T-cell (primary cell): ENCODE measurements at regions not wholly inside any gene's neighbourhood (a gene's known extent, or its start where the extent isn't known, plus 50 kb on each side); places are given as distances from the start of the nearest gene placed in this dataset.
"Not testable (repeated sequence)": the region's sequence is repeated elsewhere in the genome, so short reads cannot be mapped to it uniquely, and the experiment has no call there.

Source experiments
- ATAC-seq, 4 experiments: fragments of 200-7000 bp in 3 of 4; fragments of 150-1000 bp in 1 of 4; cut with Tn5 transposase; replicated peaks in 1 of 4; 1 replicate in 3 of 4; 2 replicates in 1 of 4; pipeline ENCODE4 v1.10.0; 2021; ENCODE audit warnings: moderate library complexity in 3 of 4, mild to moderate bottlenecking in 2 of 4, moderate number of reproducible peaks in 1 of 4
- CTCF ChIA-PET, 2 donors: fragments of 300-600 bp; sonication (Branson Sonifier 250); formaldehyde crosslinking; loops; one replicate each; lab custom pipeline; 2022; ENCODE audit warnings: antibody characterized with exemption in 2 of 2; lab: Charles Lee
- POLR2A ChIA-PET, 2 donors: fragments of 300-600 bp; sonication (Branson Sonifier 250); formaldehyde crosslinking; loops; one replicate each; lab custom pipeline; 2022; ENCODE audit warnings: antibody characterized with exemption in 2 of 2; lab: Charles Lee
- DNase-seq, 35 experiments: peaks; one replicate each; pipeline versions ENCODE4 v3.0.0 to v3.0.0-alpha.2; 2013 to 2023
- H3K27ac ChIP-seq: one replicate; pipeline ENCODE4 v1.5.1; 2013; ENCODE audit warnings: low read length
- H3K27me3 ChIP-seq, 2 experiments: replicated peaks in 1 of 2; 1 replicate in 1 of 2; 2 replicates in 1 of 2; pipeline versions ENCODE4 v1.6.1 to v1.7.0; 2013; ENCODE audit warnings: low read length in 1 of 2, mixed read lengths in 1 of 2; ENCODE audit not compliant: control insufficient read depth in 2 of 2, insufficient read depth in 2 of 2; ENCODE audit errors: extremely low read depth in 1 of 2
- H3K36me3 ChIP-seq, 2 donors: 1 replicate in 1 of 2; 2 replicates in 1 of 2; pipeline versions ENCODE4 v1.6.1 to v1.7.0; 2013; ENCODE audit warnings: low read length in 1 of 2; ENCODE audit not compliant: control insufficient read depth in 2 of 2, insufficient read depth in 1 of 2; ENCODE audit errors: extremely low read depth in 1 of 2
- H3K4me1 ChIP-seq, 2 experiments: 1 replicate in 1 of 2; 2 replicates in 1 of 2; pipeline versions ENCODE4 v1.6.1 to v1.7.0; 2013; ENCODE audit warnings: low read length in 2 of 2, mixed read lengths in 1 of 2; ENCODE audit not compliant: insufficient read depth in 2 of 2, control insufficient read depth in 1 of 2; ENCODE audit errors: extremely low read depth in 1 of 2
- H3K4me3 ChIP-seq, 2 donors: 1 replicate in 1 of 2; 2 replicates in 1 of 2; pipeline versions ENCODE4 v1.5.1 to v1.7.0; 2013; ENCODE audit warnings: mild to moderate bottlenecking in 2 of 2, low read length in 1 of 2, moderate library complexity in 1 of 2; ENCODE audit not compliant: control insufficient read depth in 1 of 2; ENCODE audit errors: extremely low read depth in 1 of 2
- H3K9me3 ChIP-seq: 2 replicates; pipeline ENCODE4 v1.7.0; 2013
- H3K27ac Mint-ChIP-seq, 2 donors: one replicate each; pipeline ENCODE4 v1.8.0; 2020 to 2021; ENCODE audit warnings: mild to moderate bottlenecking in 2 of 2, mixed read lengths in 2 of 2
- H3K27me3 Mint-ChIP-seq, 2 donors: one replicate each; pipeline ENCODE4 v1.8.0; 2021 to 2022; ENCODE audit warnings: mixed read lengths in 2 of 2
- H3K36me3 Mint-ChIP-seq: one replicate; pipeline ENCODE4 v1.8.0; 2021; ENCODE audit warnings: mixed read lengths
- H3K4me1 Mint-ChIP-seq, 3 donors: one replicate each; pipeline ENCODE4 v1.8.0; 2020 to 2022; ENCODE audit warnings: mixed read lengths in 3 of 3, mild to moderate bottlenecking in 1 of 3
- H3K4me3 Mint-ChIP-seq, 3 donors: one replicate each; pipeline ENCODE4 v1.8.0; 2020 to 2022; ENCODE audit warnings: mild to moderate bottlenecking in 3 of 3, mixed read lengths in 3 of 3, moderate library complexity in 3 of 3
- H3K9me3 Mint-ChIP-seq, 3 donors: one replicate each; pipeline ENCODE4 v1.8.0; 2020 to 2022; ENCODE audit warnings: mixed read lengths in 3 of 3
- WGBS: methylation state at CpG from one replicate; pipeline ENCODE4 v1.1.5; 2013; ENCODE audit warnings: missing lambda C conversion rate; ENCODE audit not compliant: insufficient coverage; 5-methylcytosine and 5-hydroxymethylcytosine counted together

GRCh38 chr3:118540448-118540821 lies 494.2 kb downstream of the IGSF11 start:
- DNase-seq, H3K36me3 Mint-ChIP-seq, H3K27me3 Mint-ChIP-seq, CTCF ChIA-PET, H3K4me3 ChIP-seq, H3K4me1 Mint-ChIP-seq, H3K27ac ChIP-seq, H3K36me3 ChIP-seq, H3K4me1 ChIP-seq, POLR2A ChIA-PET, H3K27me3 ChIP-seq, ATAC-seq, H3K27ac Mint-ChIP-seq, H3K9me3 ChIP-seq, H3K4me3 Mint-ChIP-seq: not testable (repeated sequence)
- WGBS, result no CpG with 5 or more reads among the region's 5 CpGs
- H3K9me3 Mint-ChIP-seq, result peaks cover 3 to 20% (median 4%) of the 10 kb centered on the region in 3 donors

GRCh38 chr3:118540826-118541225 lies 493.8 kb downstream of the IGSF11 start:
- H3K27ac ChIP-seq, result no peak overlapping the region
- no peaks in the 10 kb centered on the region for H3K4me1 ChIP-seq
- POLR2A ChIA-PET, result no interaction called here
- no peak overlapping the region for H3K4me3 Mint-ChIP-seq
- H3K27ac Mint-ChIP-seq, result no peak overlapping the region
- H3K9me3 Mint-ChIP-seq, result peaks cover 3 to 20% (median 4%) of the 10 kb centered on the region in 3 donors
- no peaks in the 10 kb centered on the region for H3K36me3 ChIP-seq
- DNase-seq (no peak), ATAC-seq (no peak)
- H3K9me3 ChIP-seq, result no peaks in the 10 kb centered on the region
- no peaks in the 10 kb centered on the region for H3K4me1 Mint-ChIP-seq
- no peak overlapping the region for H3K4me3 ChIP-seq
- no peaks in the 10 kb centered on the region for H3K27me3 Mint-ChIP-seq
- H3K27me3 ChIP-seq, result no peaks in the 10 kb centered on the region
- CTCF ChIA-PET, result no interaction called here
- no peaks in the 10 kb centered on the region for H3K36me3 Mint-ChIP-seq
- WGBS, result no CpG with 5 or more reads among the region's 1 CpG

- POLR2A ChIA-PET, result interaction anchor here in 1 of 2 donors (0.6 kb wide), 1 partner anchor 28 kb away, joined by 3 read pairs; no protein-coding TSS in a partner anchor
- Histone ChIP-seq H3K27ac (no peak overlapping the region), H3K4me1 (no peaks in the 10 kb centered on the region), H3K36me3 (no peaks in the 10 kb centered on the region), H3K9me3 (no peaks in the 10 kb centered on the region), H3K4me3 (no peak overlapping the region), H3K27me3 (no peaks in the 10 kb centered on the region)
- Mint-ChIP-seq H3K27me3 (no peaks in the 10 kb centered on the region), H3K9me3 (peaks cover 2 to 20% (median 3%) of the 10 kb centered on the region in 3 donors), H3K4me1 (no peaks in the 10 kb centered on the region), H3K27ac (no peak overlapping the region), H3K4me3 (no peak overlapping the region), H3K36me3 (no peaks in the 10 kb centered on the region)
- CTCF ChIA-PET, result no interaction called here
- ATAC-seq, result no peak
- WGBS, result 80% methylated on average over 1 of the region's 2 CpGs
- no peak for DNase-seq
Observed at GRCh38 chr3:118541796-118542195, 492.9 kb downstream of the IGSF11 start.

GRCh38 chr3:118543832-118544231 lies 490.8 kb downstream of the IGSF11 start:
- H3K4me1 ChIP-seq, result no peaks in the 10 kb centered on the region
- ATAC-seq, result no peak
- ChIA-PET POLR2A (no interaction called here), CTCF (no interaction called here)
- Mint-ChIP-seq H3K27me3 (no peaks in the 10 kb centered on the region), H3K4me1 (no peaks in the 10 kb centered on the region), H3K36me3 (no peaks in the 10 kb centered on the region), H3K9me3 (peaks cover 0 to 15% (median 3%) of the 10 kb centered on the region in 3 donors), H3K4me3 (no peak overlapping the region), H3K27ac (no peak overlapping the region)
- WGBS, result 17% methylated on average over 1 of the region's 1 CpG
- H3K36me3 ChIP-seq, result no peaks in the 10 kb centered on the region
- H3K9me3 ChIP-seq, result no peaks in the 10 kb centered on the region
- no peak overlapping the region for H3K27ac ChIP-seq
- no peaks in the 10 kb centered on the region for H3K27me3 ChIP-seq
- no peak overlapping the region for H3K4me3 ChIP-seq
- DNase-seq, result no peak

- Histone ChIP-seq H3K27me3 (no peaks in the 10 kb centered on the region), H3K4me3 (no peak overlapping the region), H3K9me3 (no peaks in the 10 kb centered on the region), H3K4me1 (no peaks in the 10 kb centered on the region), H3K27ac (no peak overlapping the region), H3K36me3 (no peaks in the 10 kb centered on the region)
- no peaks in the 10 kb centered on the region for H3K4me1 Mint-ChIP-seq
- no peaks in the 10 kb centered on the region for H3K27me3 Mint-ChIP-seq
- DNase-seq (no peak), ATAC-seq (no peak)
- 76% methylated on average over 5 of the region's 5 CpGs for WGBS
- CTCF ChIA-PET, result no interaction called here
- no peak overlapping the region for H3K4me3 Mint-ChIP-seq
- no peak overlapping the region for H3K27ac Mint-ChIP-seq
- no peaks in the 10 kb centered on the region for H3K36me3 Mint-ChIP-seq
- peaks cover 0 to 12% (median 1%) of the 10 kb centered on the region in 3 donors for H3K9me3 Mint-ChIP-seq
- POLR2A ChIA-PET, result no interaction called here
Observed at GRCh38 chr3:118544458-118544857, 490.2 kb downstream of the IGSF11 start.

GRCh38 chr3:118548434-118548833 lies 486.2 kb downstream of the IGSF11 start:
- CTCF ChIA-PET, result no interaction called here
- Histone ChIP-seq H3K27me3 (no peaks in the 10 kb centered on the region), H3K4me3 (no peak overlapping the region), H3K9me3 (no peaks in the 10 kb centered on the region), H3K36me3 (no peaks in the 10 kb centered on the region), H3K27ac (no peak overlapping the region), H3K4me1 (no peaks in the 10 kb centered on the region)
- WGBS, result no CpG with 5 or more reads among the region's 4 CpGs
- Mint-ChIP-seq H3K9me3 (peaks cover 0 to 11% (median 0%) of the 10 kb centered on the region in 3 donors), H3K36me3 (no peaks in the 10 kb centered on the region), H3K4me1 (no peaks in the 10 kb centered on the region), H3K27me3 (no peaks in the 10 kb centered on the region), H3K4me3 (no peak overlapping the region), H3K27ac (no peak overlapping the region)
- POLR2A ChIA-PET, result no interaction called here
- no peak for DNase-seq
- ATAC-seq, result no peak

- Histone ChIP-seq H3K27ac (no peak overlapping the region), H3K4me1 (no peaks in the 10 kb centered on the region), H3K36me3 (no peaks in the 10 kb centered on the region), H3K4me3 (no peak overlapping the region), H3K9me3 (no peaks in the 10 kb centered on the region), H3K27me3 (no peaks in the 10 kb centered on the region)
- WGBS, result no CpG with 5 or more reads among the region's 2 CpGs
- Mint-ChIP-seq H3K27me3 (no peaks in the 10 kb centered on the region), H3K27ac (no peak overlapping the region), H3K9me3 (peaks cover 0 to 3% (median 2%) of the 10 kb centered on the region in 3 donors), H3K4me1 (no peaks in the 10 kb centered on the region), H3K36me3 (no peaks in the 10 kb centered on the region), H3K4me3 (no peak overlapping the region)
- DNase-seq, result no peak
- ATAC-seq, result no peak
- ChIA-PET POLR2A (no interaction called here), CTCF (interaction anchor here in 1 of 2 donors (0.6 kb wide), 1 partner anchor 25 kb away, joined by 3 read pairs; no protein-coding TSS in a partner anchor)
Observed at GRCh38 chr3:118550122-118550521, 484.5 kb downstream of the IGSF11 start.
